Skeletal muscle satellite cell (primary cell): ENCODE measurements at regions not wholly inside any gene's neighbourhood (a gene's known extent, or its start where the extent isn't known, plus 50 kb on each side); places are given as distances from the start of the nearest gene placed in this dataset.
A peak's percentile ranks its signal among the peaks of the same experiment; 100 is the strongest.

Source experiments
- H3K27me3 ChIP-seq: 2 replicates; pipeline ENCODE4 v1.7.0; 2013; ENCODE audit warnings: low read length; ENCODE audit not compliant: control insufficient read depth, insufficient read depth
- H3K36me3 ChIP-seq: 2 replicates; pipeline ENCODE4 v1.7.0; 2013; ENCODE audit warnings: mild to moderate bottlenecking, control low read depth, low read length; ENCODE audit not compliant: insufficient read depth
- H3K4me1 ChIP-seq: 2 replicates; pipeline ENCODE4 v1.7.0; 2013; ENCODE audit warnings: low read length; ENCODE audit not compliant: control insufficient read depth, insufficient read depth
- H3K4me2 ChIP-seq: 2 replicates; pipeline ENCODE4 v1.7.0; 2013; ENCODE audit warnings: mild to moderate bottlenecking, low read length
- H3K4me3 ChIP-seq: 2 replicates; pipeline ENCODE4 v1.7.0; 2013; ENCODE audit warnings: low read length
- H3K9ac ChIP-seq: 2 replicates; pipeline ENCODE4 v1.7.0; 2013; ENCODE audit warnings: mild to moderate bottlenecking, low read depth, low read length, moderate library complexity
- H3K9me3 ChIP-seq: replicated peaks from 2 replicates; pipeline ENCODE4 v1.7.0; 2013; ENCODE audit warnings: mild to moderate bottlenecking, control low read depth, low read length

- no peaks in the 10 kb centered on the region for H3K9me3 ChIP-seq
- no peak overlapping the region for H3K4me2 ChIP-seq
- H3K27me3 ChIP-seq: no peaks in the 10 kb centered on the region
- peaks cover 24% of the 10 kb centered on the region for H3K4me1 ChIP-seq
- no peak overlapping the region for H3K4me3 ChIP-seq
- H3K36me3 ChIP-seq: no peaks in the 10 kb centered on the region
- H3K9ac ChIP-seq: no peak overlapping the region
Measured at GRCh38 chr10:88163572-88163971, 300.1 kb downstream of the PTEN start.

- no peak overlapping the region for H3K9ac ChIP-seq
- no peaks in the 10 kb centered on the region for H3K9me3 ChIP-seq
- H3K4me3 ChIP-seq: no peak overlapping the region
- no peaks in the 10 kb centered on the region for H3K36me3 ChIP-seq
- no peak overlapping the region for H3K4me2 ChIP-seq
- no peaks in the 10 kb centered on the region for H3K27me3 ChIP-seq
- peaks cover 16% of the 10 kb centered on the region for H3K4me1 ChIP-seq
Measured at GRCh38 chr10:88164471-88164870, 301.0 kb downstream of the PTEN start.

- no peak overlapping the region for H3K4me3 ChIP-seq
Measured at GRCh38 chr10:88165849-88166271, 302.4 kb downstream of the PTEN start.

GRCh38 chr10:88168171-88169036 lies 305.0 kb downstream of the PTEN start:
- Histone ChIP-seq H3K4me1 (peaks cover 13% of the 10 kb centered on the region), H3K36me3 (no peaks in the 10 kb centered on the region), H3K9ac (no peak overlapping the region), H3K27me3 (no peaks in the 10 kb centered on the region), H3K4me3 (no peak overlapping the region), H3K4me2 (no peak overlapping the region), H3K9me3 (no peaks in the 10 kb centered on the region)

More at GRCh38 chr10:88165849-88166271, 302.4 kb downstream of the PTEN start:
- no peak overlapping the region for H3K9ac ChIP-seq
- no peaks in the 10 kb centered on the region for H3K36me3 ChIP-seq
- peaks cover 16% of the 10 kb centered on the region for H3K4me1 ChIP-seq
- no peaks in the 10 kb centered on the region for H3K9me3 ChIP-seq
- H3K4me2 ChIP-seq: peak overlapping the region; percentile 36
- H3K27me3 ChIP-seq: no peaks in the 10 kb centered on the region

GRCh38 chr10:88169037-88169319 lies 305.6 kb downstream of the PTEN start:
- peaks cover 13% of the 10 kb centered on the region for H3K4me1 ChIP-seq
- no peak overlapping the region for H3K9ac ChIP-seq
- no peaks in the 10 kb centered on the region for H3K36me3 ChIP-seq
- H3K4me2 ChIP-seq: no peak overlapping the region
- H3K4me3 ChIP-seq: no peak overlapping the region
- H3K9me3 ChIP-seq: no peaks in the 10 kb centered on the region
- H3K27me3 ChIP-seq: no peaks in the 10 kb centered on the region

GRCh38 chr10:88170628-88171027 lies 307.2 kb downstream of the PTEN start:
- no peak overlapping the region for H3K9ac ChIP-seq
- no peaks in the 10 kb centered on the region for H3K27me3 ChIP-seq
- H3K4me2 ChIP-seq: no peak overlapping the region
- H3K4me1 ChIP-seq: peaks cover 11% of the 10 kb centered on the region
- H3K36me3 ChIP-seq: no peaks in the 10 kb centered on the region
- no peak overlapping the region for H3K4me3 ChIP-seq
- H3K9me3 ChIP-seq: no peaks in the 10 kb centered on the region

GRCh38 chr10:88172159-88172558 lies 308.7 kb downstream of the PTEN start:
- no peak overlapping the region for H3K4me3 ChIP-seq
- H3K27me3 ChIP-seq: no peaks in the 10 kb centered on the region
- no peaks in the 10 kb centered on the region for H3K9me3 ChIP-seq
- no peaks in the 10 kb centered on the region for H3K36me3 ChIP-seq
- H3K9ac ChIP-seq: no peak overlapping the region
- no peaks in the 10 kb centered on the region for H3K4me1 ChIP-seq
- no peak overlapping the region for H3K4me2 ChIP-seq

- no peaks in the 10 kb centered on the region for H3K27me3 ChIP-seq
- no peaks in the 10 kb centered on the region for H3K9me3 ChIP-seq
- H3K4me2 ChIP-seq: no peak overlapping the region
- no peak overlapping the region for H3K4me3 ChIP-seq
- no peaks in the 10 kb centered on the region for H3K4me1 ChIP-seq
- no peak overlapping the region for H3K9ac ChIP-seq
- no peaks in the 10 kb centered on the region for H3K36me3 ChIP-seq
Measured at GRCh38 chr10:88174391-88174790, 311.0 kb downstream of the PTEN start.

- Histone ChIP-seq H3K9ac (no peak overlapping the region), H3K4me1 (no peaks in the 10 kb centered on the region), H3K36me3 (no peaks in the 10 kb centered on the region), H3K27me3 (no peaks in the 10 kb centered on the region), H3K4me2 (no peak overlapping the region), H3K4me3 (no peak overlapping the region), H3K9me3 (no peaks in the 10 kb centered on the region)
Measured at GRCh38 chr10:88178758-88179157, 315.3 kb downstream of the PTEN start.

- Histone ChIP-seq H3K9me3 (no peaks in the 10 kb centered on the region), H3K4me3 (no peak overlapping the region), H3K9ac (no peak overlapping the region), H3K36me3 (no peaks in the 10 kb centered on the region), H3K4me1 (no peaks in the 10 kb centered on the region), H3K4me2 (no peak overlapping the region), H3K27me3 (no peaks in the 10 kb centered on the region)
Measured at GRCh38 chr10:88179831-88180230, 316.4 kb downstream of the PTEN start.

- Histone ChIP-seq H3K9ac (no peak overlapping the region), H3K4me3 (no peak overlapping the region), H3K4me2 (no peak overlapping the region), H3K36me3 (no peaks in the 10 kb centered on the region), H3K4me1 (no peaks in the 10 kb centered on the region), H3K27me3 (no peaks in the 10 kb centered on the region), H3K9me3 (no peaks in the 10 kb centered on the region)
Measured at GRCh38 chr10:88181902-88182600, 318.6 kb downstream of the PTEN start.

GRCh38 chr10:88182601-88182930 lies 319.1 kb downstream of the PTEN start:
- Histone ChIP-seq H3K4me3 (no peak overlapping the region), H3K36me3 (no peaks in the 10 kb centered on the region), H3K27me3 (no peaks in the 10 kb centered on the region), H3K4me2 (no peak overlapping the region), H3K9ac (no peak overlapping the region), H3K4me1 (no peaks in the 10 kb centered on the region), H3K9me3 (no peaks in the 10 kb centered on the region)
